ENCODE measurements at regions not wholly inside any gene's neighbourhood (a gene's known extent, or its start where the extent isn't known, plus 50 kb on each side); places are given as distances from the start of the nearest gene placed in this dataset.
A peak's percentile ranks its signal among the peaks of the same experiment; 100 is the strongest.

DNA sequence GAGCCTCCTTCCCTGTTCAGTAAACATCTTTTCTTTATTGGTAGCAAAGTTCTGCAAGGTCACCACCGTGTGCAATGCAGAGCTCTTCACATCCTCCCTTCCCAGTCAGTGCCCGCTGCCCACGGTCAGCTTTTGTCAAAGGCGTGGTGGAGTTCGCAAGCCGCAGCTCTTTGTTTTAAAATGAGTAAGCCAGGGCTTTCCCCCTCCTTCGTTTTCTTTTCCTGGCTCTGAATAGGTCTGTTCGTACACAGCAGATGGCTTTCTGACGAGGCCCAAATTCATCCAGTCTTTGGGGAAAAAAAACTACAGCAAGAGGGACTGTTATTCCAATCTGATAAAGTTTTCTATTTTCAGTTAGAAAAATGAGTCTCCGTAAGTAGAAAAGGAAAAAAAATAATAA lies 153.2 kb downstream of the LRIG2 start:
- CTCF ChIA-PET: interaction anchor here (0.7 kb wide), 1 partner anchor 35 kb away, joined by 4 read pairs; no protein-coding TSS in a partner anchor
- POLR2A ChIA-PET: no interaction called here
- no peak for DNase-seq (ENCODE audit: extremely low spot score)
- TF ChIP-seq BHLHE40 (IDR thresholded peaks at IDR 0.05; ENCODE audit: borderline replicate concordance) (no peak), NFRKB (IDR thresholded peaks at IDR 0.05) (no peak)

- TF ChIP-seq HDGF (IDR thresholded peaks at IDR 0.05; ENCODE audit: borderline replicate concordance) (no peak), TARDBP (IDR thresholded peaks at IDR 0.05) (no peak), FOXM1 (IDR thresholded peaks at IDR 0.05; ENCODE audit: borderline replicate concordance) (no peak), FOXK2 (IDR thresholded peaks at IDR 0.05) (no peak), BHLHE40 (IDR thresholded peaks at IDR 0.05; ENCODE audit: borderline replicate concordance) (no peak), LEF1 (IDR thresholded peaks at IDR 0.05; ENCODE audit: borderline replicate concordance) (no peak), L3MBTL2 (conservative IDR thresholded peaks at IDR 0.05) (no peak), CTBP1 (IDR thresholded peaks at IDR 0.05; ENCODE audit: borderline replicate concordance) (no peak), SUZ12 (IDR thresholded peaks at IDR 0.05) (no peak), FOXA1 (IDR thresholded peaks at IDR 0.05) (no peak), NFRKB (IDR thresholded peaks at IDR 0.05) (no peak), ELF4 (IDR thresholded peaks at IDR 0.05) (no peak), ARNT (IDR thresholded peaks at IDR 0.05) (no peak), ZNF384 (IDR thresholded peaks at IDR 0.05) (no peak), SP1 (IDR thresholded peaks at IDR 0.05) (no peak), PKNOX1 (IDR thresholded peaks at IDR 0.05) (no peak)
- POLR2A ChIA-PET: no interaction called here
- CTCF ChIA-PET: no interaction called here
- no peak for DNase-seq (ENCODE audit: extremely low spot score)
Measured at GRCh38 chr1:113231866-113232265, 158.4 kb upstream of the MAGI3 start.

- ChIA-PET POLR2A (no interaction called here), CTCF (no interaction called here)
- TF ChIP-seq LEF1 (IDR thresholded peaks at IDR 0.05; ENCODE audit: borderline replicate concordance) (no peak), TARDBP (IDR thresholded peaks at IDR 0.05) (no peak), NFRKB (IDR thresholded peaks at IDR 0.05) (no peak), PKNOX1 (IDR thresholded peaks at IDR 0.05) (no peak), SP1 (IDR thresholded peaks at IDR 0.05) (no peak), ARNT (IDR thresholded peaks at IDR 0.05) (no peak), ELF4 (IDR thresholded peaks at IDR 0.05) (no peak), FOXM1 (IDR thresholded peaks at IDR 0.05; ENCODE audit: borderline replicate concordance) (no peak), SUZ12 (IDR thresholded peaks at IDR 0.05) (no peak), ZNF384 (IDR thresholded peaks at IDR 0.05) (no peak), L3MBTL2 (conservative IDR thresholded peaks at IDR 0.05) (no peak), HDGF (IDR thresholded peaks at IDR 0.05; ENCODE audit: borderline replicate concordance) (no peak), CTBP1 (IDR thresholded peaks at IDR 0.05; ENCODE audit: borderline replicate concordance) (no peak), FOXK2 (IDR thresholded peaks at IDR 0.05) (no peak), BHLHE40 (IDR thresholded peaks at IDR 0.05; ENCODE audit: borderline replicate concordance) (no peak), FOXA1 (IDR thresholded peaks at IDR 0.05) (no peak)
- DNase-seq (ENCODE audit: extremely low spot score): no peak
Measured at GRCh38 chr1:113233441-113233840, 156.9 kb upstream of the MAGI3 start.

GRCh38 chr1:113241237-113241636 lies 149.1 kb upstream of the MAGI3 start:
- ChIA-PET CTCF (no interaction called here), POLR2A (no interaction called here)
- TF ChIP-seq TARDBP (IDR thresholded peaks at IDR 0.05) (no peak), LEF1 (IDR thresholded peaks at IDR 0.05; ENCODE audit: borderline replicate concordance) (no peak), L3MBTL2 (conservative IDR thresholded peaks at IDR 0.05) (no peak), ZNF384 (IDR thresholded peaks at IDR 0.05) (no peak)
- no peak for DNase-seq (ENCODE audit: extremely low spot score)

DNA sequence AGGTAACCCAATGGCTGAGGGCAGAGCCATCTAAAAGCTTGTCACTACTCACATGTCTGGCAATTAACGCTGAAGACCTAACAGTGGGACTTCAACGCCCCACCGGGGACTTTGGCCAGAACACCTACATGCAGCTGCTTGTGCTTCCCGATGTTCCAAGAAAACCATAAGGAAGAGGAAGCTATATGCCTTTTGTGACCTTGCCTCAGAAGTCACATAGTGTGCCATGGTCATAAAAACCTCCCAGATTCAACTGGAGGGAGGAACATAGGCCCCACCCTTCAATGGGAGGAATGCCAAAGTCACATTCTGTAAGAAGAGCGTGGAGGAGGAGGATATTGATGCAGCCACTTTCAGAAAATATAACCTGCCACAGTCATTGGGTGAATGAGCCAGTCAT lies 147.8 kb upstream of the MAGI3 start:
- POLR2A ChIA-PET: no interaction called here
- DNase-seq (ENCODE audit: extremely low spot score): peak; percentile 22
- CTCF ChIA-PET: no interaction called here
- TF ChIP-seq ZNF384 (IDR thresholded peaks at IDR 0.05) (no peak), ELF4 (IDR thresholded peaks at IDR 0.05) (no peak), FOXA1 (IDR thresholded peaks at IDR 0.05) (no peak), LEF1 (IDR thresholded peaks at IDR 0.05; ENCODE audit: borderline replicate concordance) (no peak), BHLHE40 (IDR thresholded peaks at IDR 0.05; ENCODE audit: borderline replicate concordance) (no peak), L3MBTL2 (conservative IDR thresholded peaks at IDR 0.05) (no peak), HDGF (IDR thresholded peaks at IDR 0.05; ENCODE audit: borderline replicate concordance) (no peak), PKNOX1 (IDR thresholded peaks at IDR 0.05) (no peak), FOXK2 (IDR thresholded peaks at IDR 0.05) (no peak), ARNT (IDR thresholded peaks at IDR 0.05) (no peak), CTBP1 (IDR thresholded peaks at IDR 0.05; ENCODE audit: borderline replicate concordance) (no peak), SP1 (IDR thresholded peaks at IDR 0.05) (no peak), FOXM1 (IDR thresholded peaks at IDR 0.05; ENCODE audit: borderline replicate concordance) (no peak), SUZ12 (IDR thresholded peaks at IDR 0.05) (no peak), NFRKB (IDR thresholded peaks at IDR 0.05) (no peak), TARDBP (IDR thresholded peaks at IDR 0.05) (no peak)

DNA sequence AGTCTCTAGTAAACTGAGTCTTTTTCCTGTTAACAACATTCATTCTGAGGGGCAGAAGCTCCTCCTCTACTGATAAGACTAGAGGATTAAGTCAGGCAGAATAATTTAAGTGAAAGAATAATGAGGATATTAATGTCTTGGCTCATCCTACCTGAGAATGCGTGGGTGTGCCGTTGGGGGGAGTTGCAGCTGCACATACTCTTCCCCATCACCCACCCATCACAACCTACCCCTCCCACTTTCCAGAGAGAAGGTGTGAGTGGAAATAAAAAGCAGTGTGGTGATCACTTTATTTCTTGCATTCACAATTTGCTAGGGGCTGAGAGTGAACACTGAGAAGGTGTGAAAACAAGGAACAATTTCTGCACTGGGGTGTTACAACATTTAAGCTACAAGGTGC lies 146.8 kb upstream of the MAGI3 start:
- ChIA-PET CTCF (no interaction called here), POLR2A (no interaction called here)
- no peak for TF ChIP-seq ARNT (IDR thresholded peaks at IDR 0.05)
- no peak for TF ChIP-seq LEF1 (IDR thresholded peaks at IDR 0.05; ENCODE audit: borderline replicate concordance)
- TF ChIP-seq BHLHE40 (IDR thresholded peaks at IDR 0.05; ENCODE audit: borderline replicate concordance): no peak
- TF ChIP-seq SUZ12 (IDR thresholded peaks at IDR 0.05): no peak
- TF ChIP-seq NFRKB (IDR thresholded peaks at IDR 0.05): no peak
- TF ChIP-seq FOXA1 (IDR thresholded peaks at IDR 0.05): no peak
- no peak for TF ChIP-seq ZNF384 (IDR thresholded peaks at IDR 0.05)
- no peak for TF ChIP-seq PKNOX1 (IDR thresholded peaks at IDR 0.05)
- TF ChIP-seq L3MBTL2 (conservative IDR thresholded peaks at IDR 0.05): no peak
- no peak for TF ChIP-seq TARDBP (IDR thresholded peaks at IDR 0.05)
- no peak for TF ChIP-seq SP1 (IDR thresholded peaks at IDR 0.05)
- TF ChIP-seq FOXK2 (IDR thresholded peaks at IDR 0.05): no peak
- no peak for TF ChIP-seq HDGF (IDR thresholded peaks at IDR 0.05; ENCODE audit: borderline replicate concordance)
- TF ChIP-seq FOXM1 (IDR thresholded peaks at IDR 0.05; ENCODE audit: borderline replicate concordance): no peak
- TF ChIP-seq ELF4 (IDR thresholded peaks at IDR 0.05): no peak
- TF ChIP-seq CTBP1 (IDR thresholded peaks at IDR 0.05; ENCODE audit: borderline replicate concordance): no peak
- DNase-seq (ENCODE audit: extremely low spot score): no peak

Measured in HEK293T (cell line).